SU-DHL-6 (cell line): ENCODE measurements at regions not wholly inside any gene's neighbourhood (a gene's known extent, or its start where the extent isn't known, plus 50 kb on each side); places are given as distances from the start of the nearest gene placed in this dataset.

Experiments
- H2AFZ ChIP-seq: fragments of 200-600 bp; sonication (generic); 2 replicates; pipeline ENCODE4 v1.6.1; 2014; ENCODE audit warnings: low read depth, mild to moderate bottlenecking, moderate library complexity, mixed read lengths, antibody characterized with exemption, low read length; ENCODE audit not compliant: severe bottlenecking
- H3F3A ChIP-seq: fragments of 200-600 bp; shearing (Covaris generic); 2 replicates; pipeline ENCODE4 v1.6.0; 2016; ENCODE audit warnings: antibody characterized with exemption, mild to moderate bottlenecking; ENCODE audit not compliant: insufficient read depth
- H3K27ac ChIP-seq: fragments of 200-600 bp; sonication (generic); 2 replicates; pipeline ENCODE4 v1.5.1; 2016; ENCODE audit warnings: low read depth, mild to moderate bottlenecking, low read length, moderate library complexity, mixed read lengths
- H3K27me3 ChIP-seq: fragments of 200-600 bp; sonication (generic), shearing (Covaris generic); 2 replicates; pipeline ENCODE4 v1.6.0; 2014; ENCODE audit warnings: mild to moderate bottlenecking, low read length
- H3K36me3 ChIP-seq: fragments of 200-600 bp; sonication (generic); 2 replicates; pipeline ENCODE4 v1.6.1; 2014; ENCODE audit warnings: mild to moderate bottlenecking, low read length, mixed read lengths
- H3K4me2 ChIP-seq: fragments of 300-600, 200-600 bp; shearing (Covaris generic), sonication (generic); 2 replicates; pipeline ENCODE4 v1.6.0; 2014; ENCODE audit warnings: low read length, low read depth, mild to moderate bottlenecking; ENCODE audit not compliant: poor library complexity, severe bottlenecking
- H3K4me3 ChIP-seq: fragments of 200-600 bp; sonication (generic); 2 replicates; pipeline ENCODE4 v1.5.1; 2014; ENCODE audit warnings: antibody characterized with exemption, low read length, mild to moderate bottlenecking, mixed read lengths; ENCODE audit not compliant: insufficient read depth, poor library complexity, severe bottlenecking
- H3K79me2 ChIP-seq: fragments of 200-600 bp; sonication (generic); 2 replicates; pipeline ENCODE4 v1.6.1; 2014; ENCODE audit warnings: mild to moderate bottlenecking, low read length, moderate library complexity; ENCODE audit not compliant: insufficient read depth
- H3K9ac ChIP-seq: fragments of 200-600 bp; sonication (generic); 2 replicates; pipeline ENCODE4 v1.7.0; 2014; ENCODE audit warnings: mild to moderate bottlenecking, low read length
- H3K9me2 ChIP-seq: fragments of 200-600 bp; sonication (generic); replicated peaks from 2 replicates; pipeline ENCODE4 v1.6.1; 2014; ENCODE audit warnings: low read length; ENCODE audit not compliant: insufficient read depth
- H3K9me3 ChIP-seq: fragments of 200-600 bp; sonication (generic); 2 replicates; pipeline ENCODE4 v1.6.1; 2014; ENCODE audit warnings: low read length, mixed read lengths; ENCODE audit not compliant: insufficient read depth
- H4K20me1 ChIP-seq: fragments of 200-600 bp; sonication (generic); 2 replicates; pipeline ENCODE4 v1.6.1; 2014; ENCODE audit warnings: low read depth, mild to moderate bottlenecking, antibody characterized with exemption, low read length, moderate library complexity, mixed read lengths
- CTCF ChIP-seq: fragments of 200-600 bp; sonication (generic); IDR thresholded peaks from one replicate; pipeline ENCODE4 v1.5.1; 2017; ENCODE audit warnings: antibody characterized with exemption, mild to moderate bottlenecking, low read length, moderate library complexity; ENCODE audit not compliant: insufficient read depth, poor library complexity, severe bottlenecking
- EZH2phosphoT487 ChIP-seq: fragments of 200-600 bp; sonication (generic), shearing (Covaris generic); conservative IDR thresholded peaks from 2 replicates; pipeline ENCODE4 v1.6.1; 2018; ENCODE audit warnings: mild to moderate bottlenecking, antibody characterized with exemption, low read length, moderate library complexity, mixed read lengths

DNA sequence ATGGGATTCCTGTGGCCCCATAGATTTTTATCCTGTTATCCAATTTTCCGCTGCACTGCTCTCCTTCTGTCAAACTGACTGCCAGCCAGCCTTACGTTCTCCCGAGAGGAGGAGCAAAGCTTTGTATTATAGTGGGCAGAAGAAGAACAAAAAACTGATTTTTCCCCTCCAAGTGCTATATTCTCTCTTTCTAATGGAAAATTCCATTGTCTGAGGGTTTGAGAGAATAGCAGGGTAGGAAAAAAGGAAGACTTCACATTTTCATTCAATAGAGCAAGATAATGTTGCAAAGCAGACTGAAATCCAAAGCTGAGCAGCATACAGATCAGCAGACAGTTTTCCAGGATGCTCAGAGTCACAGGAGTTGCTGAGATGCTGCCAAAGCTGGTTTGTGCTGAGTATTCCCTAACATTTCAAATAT lies 238.0 kb downstream of the UBE2E3 start:
- H3K9me2 ChIP-seq = no peaks in the 10 kb centered on the region
- TF ChIP-seq CTCF = no peak
- no peak for TF ChIP-seq EZH2phosphoT487
- H3K4me2 ChIP-seq = no peak overlapping the region
- H4K20me1 ChIP-seq = no peaks in the 10 kb centered on the region
- H2AFZ ChIP-seq = no peak overlapping the region
- H3K79me2 ChIP-seq = no peaks in the 10 kb centered on the region
- no peaks in the 10 kb centered on the region for H3F3A ChIP-seq
- no peaks in the 10 kb centered on the region for H3K27me3 ChIP-seq
- no peaks in the 10 kb centered on the region for H3K36me3 ChIP-seq
- H3K9ac ChIP-seq = no peak overlapping the region
- no peaks in the 10 kb centered on the region for H3K9me3 ChIP-seq
- H3K27ac ChIP-seq = no peak overlapping the region
- H3K4me3 ChIP-seq = no peak overlapping the region

GRCh38 chr2:181223234-181223633 lies 234.0 kb upstream of the ITGA4 start:
- H3K4me3 ChIP-seq = no peak overlapping the region
- H3K79me2 ChIP-seq = no peaks in the 10 kb centered on the region
- no peak for TF ChIP-seq CTCF
- TF ChIP-seq EZH2phosphoT487 = no peak
- no peaks in the 10 kb centered on the region for H4K20me1 ChIP-seq
- no peak overlapping the region for H2AFZ ChIP-seq
- no peaks in the 10 kb centered on the region for H3F3A ChIP-seq
- H3K9me2 ChIP-seq = no peaks in the 10 kb centered on the region
- H3K9ac ChIP-seq = no peak overlapping the region
- no peaks in the 10 kb centered on the region for H3K9me3 ChIP-seq
- no peaks in the 10 kb centered on the region for H3K36me3 ChIP-seq
- no peak overlapping the region for H3K27ac ChIP-seq
- no peaks in the 10 kb centered on the region for H3K27me3 ChIP-seq
- H3K4me2 ChIP-seq = no peak overlapping the region

DNA sequence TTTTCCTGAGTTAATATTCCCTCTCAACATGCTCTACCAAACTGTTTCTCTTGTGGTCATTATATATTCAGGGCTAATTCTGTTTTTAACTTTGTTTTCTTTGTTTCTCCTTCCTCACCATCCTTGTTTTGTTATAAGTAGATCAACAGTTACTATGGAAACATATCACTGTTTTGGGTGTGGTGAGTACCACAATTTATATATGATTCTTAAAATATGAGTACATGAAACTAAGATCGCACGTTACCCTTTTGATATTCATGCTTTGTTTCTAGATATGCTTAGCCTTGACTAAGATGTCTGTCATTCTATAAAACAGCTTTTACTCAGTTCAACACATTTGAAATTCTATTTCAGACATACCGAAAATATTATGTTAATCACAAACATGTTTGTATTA lies 232.3 kb upstream of the ITGA4 start:
- Histone ChIP-seq H3K36me3 (no peaks in the 10 kb centered on the region), H3K27ac (no peak overlapping the region), H3K9ac (no peak overlapping the region), H3K4me3 (no peak overlapping the region), H4K20me1 (no peaks in the 10 kb centered on the region), H3F3A (no peaks in the 10 kb centered on the region), H3K27me3 (no peaks in the 10 kb centered on the region), H2AFZ (no peak overlapping the region), H3K9me3 (no peaks in the 10 kb centered on the region), H3K9me2 (no peaks in the 10 kb centered on the region), H3K79me2 (no peaks in the 10 kb centered on the region), H3K4me2 (no peak overlapping the region)
- TF ChIP-seq EZH2phosphoT487 = no peak
- no peak for TF ChIP-seq CTCF

- no peak overlapping the region for H3K9ac ChIP-seq
- H3K36me3 ChIP-seq = no peaks in the 10 kb centered on the region
- no peaks in the 10 kb centered on the region for H4K20me1 ChIP-seq
- no peak overlapping the region for H3K27ac ChIP-seq
- H3F3A ChIP-seq = no peaks in the 10 kb centered on the region
- H3K27me3 ChIP-seq = no peaks in the 10 kb centered on the region
- no peaks in the 10 kb centered on the region for H3K9me3 ChIP-seq
- H2AFZ ChIP-seq = no peak overlapping the region
- H3K79me2 ChIP-seq = no peaks in the 10 kb centered on the region
- H3K4me3 ChIP-seq = no peak overlapping the region
- H3K4me2 ChIP-seq = no peak overlapping the region
- no peaks in the 10 kb centered on the region for H3K9me2 ChIP-seq
- no peak for TF ChIP-seq CTCF
- TF ChIP-seq EZH2phosphoT487 = no peak
These were observed 228.5 kb upstream of the ITGA4 start for GRCh38 chr2:181228661-181229060.
